PC-3 (cell line): ENCODE measurements at regions not wholly inside any gene's neighbourhood (a gene's known extent, or its start where the extent isn't known, plus 50 kb on each side); places are given as distances from the start of the nearest gene placed in this dataset.
A peak's percentile ranks its signal among the peaks of the same experiment; 100 is the strongest.

Source experiments
- ATAC-seq: fragments of 200-7000 bp; cut with Tn5 transposase; 2 replicates; pipeline ENCODE4 v1.9.1; 2020; ENCODE audit warnings: mild to moderate bottlenecking, moderate library complexity
- BruUV-seq: library from RNA; stranded (reverse); fragments of 400-500 nt; replicated peaks from 2 replicates; lab custom pipeline; 2021; lab: Mats Ljungman, UMichigan
- CTCF ChIA-PET: fragments of 300-600 bp; sonication (Branson Sonifier 250); formaldehyde crosslinking; loops from one replicate; lab custom pipeline; 2022; ENCODE audit warnings: antibody characterized with exemption; lab: Charles Lee
- POLR2A ChIA-PET: fragments of 300-600 bp; sonication (Branson Sonifier 250); formaldehyde crosslinking; loops from one replicate; lab custom pipeline; 2022; ENCODE audit warnings: antibody characterized with exemption; ENCODE audit not compliant: unreplicated experiment; lab: Charles Lee
- DNase-seq: peaks from one replicate; pipeline ENCODE4 v3.0.0-alpha.2; 2015
- H2AFZ ChIP-seq: fragments of 300-600 bp; sonication (generic); 2 replicates; pipeline ENCODE4 v1.6.0; 2016; ENCODE audit warnings: antibody characterized with exemption, low read length
- H3F3A ChIP-seq: fragments of 300-600 bp; sonication (generic); one replicate; pipeline ENCODE4 v1.6.0; 2017; ENCODE audit warnings: antibody characterized with exemption, low read length, control low read depth, mild to moderate bottlenecking; ENCODE audit not compliant: unreplicated experiment
- H3K27ac ChIP-seq: fragments of 300-600 bp; sonication (generic); 2 replicates; pipeline ENCODE4 v1.5.1; 2016; ENCODE audit warnings: mild to moderate bottlenecking, low read length
- H3K27me3 ChIP-seq: fragments of 300-600 bp; sonication (generic); 2 replicates; pipeline ENCODE4 v1.6.1; 2016; ENCODE audit warnings: low read length, mixed read lengths
- H3K36me3 ChIP-seq: fragments of 300-600 bp; sonication (generic); 2 replicates; pipeline ENCODE4 v1.6.1; 2016; ENCODE audit warnings: low read depth, mixed run types, low read length, mixed read lengths
- H3K4me1 ChIP-seq: fragments of 300-600 bp; sonication (generic); 2 replicates; pipeline ENCODE4 v1.5.1; 2016; ENCODE audit warnings: low read length; ENCODE audit not compliant: insufficient read depth
- H3K4me2 ChIP-seq: fragments of 300-600 bp; sonication (generic); 2 replicates; pipeline ENCODE4 v1.6.0; 2016; ENCODE audit warnings: low read length
- H3K4me3 ChIP-seq: fragments of 300-600 bp; sonication (generic); 2 replicates; pipeline ENCODE4 v1.5.1; 2016; ENCODE audit warnings: mild to moderate bottlenecking, low read length, mixed read lengths
- H3K79me2 ChIP-seq: fragments of 300-600 bp; sonication (generic); 2 replicates; pipeline ENCODE4 v1.6.1; 2017; ENCODE audit warnings: low read length, mixed read lengths
- H3K9ac ChIP-seq: fragments of 300-600 bp; sonication (generic); 2 replicates; pipeline ENCODE4 v1.6.0; 2016; ENCODE audit warnings: mild to moderate bottlenecking, low read length
- H3K9me2 ChIP-seq: fragments of 300-600 bp; sonication (generic); replicated peaks from 2 replicates; pipeline ENCODE4 v1.6.1; 2016; ENCODE audit warnings: mixed run types, low read length, mixed read lengths
- H3K9me3 ChIP-seq: fragments of 300-600 bp; sonication (generic); 2 replicates; pipeline ENCODE4 v1.6.1; 2016; ENCODE audit warnings: low read length, mixed read lengths
- H4K20me1 ChIP-seq: fragments of 300-600 bp; sonication (generic); 2 replicates; pipeline ENCODE4 v1.6.1; 2016; ENCODE audit warnings: low read length, mixed read lengths
- CTCF ChIP-seq: fragments of 300-600 bp; sonication (generic); conservative IDR thresholded peaks from 2 replicates; pipeline ENCODE4 v1.5.1; 2017; ENCODE audit warnings: antibody characterized with exemption, low read depth, mild to moderate bottlenecking, low read length
- EZH2 ChIP-seq: fragments of 300-600 bp; sonication (generic); IDR thresholded peaks from one replicate; pipeline ENCODE4 v1.6.1; 2017; ENCODE audit warnings: antibody characterized with exemption, mild to moderate bottlenecking, low read length; ENCODE audit not compliant: unreplicated experiment
- EZH2phosphoT487 ChIP-seq: fragments of 300-600 bp; sonication (generic); IDR thresholded peaks from 2 replicates; pipeline ENCODE4 v1.6.1; 2018; ENCODE audit warnings: mild to moderate bottlenecking, antibody characterized with exemption, low read length, borderline replicate concordance
- intact Hi-C: fragments of 100-400 bp; cut with micrococcal nuclease; formaldehyde crosslinking; loops from 2 replicates; pipeline ENCODE4 v1.9.0; 2023

- Histone ChIP-seq H3K9ac (no peak overlapping the region), H3K4me2 (peak overlapping the region; percentile 37; the same call in 1 of the 2 replicates), H3K79me2 (no peaks in the 10 kb centered on the region), H3K4me1 (peaks cover 40% of the 10 kb centered on the region), H3K27me3 (no peaks in the 10 kb centered on the region), H3K36me3 (no peaks in the 10 kb centered on the region), H3K4me3 (no peak overlapping the region), H4K20me1 (no peaks in the 10 kb centered on the region), H3K27ac (peak overlapping the region; percentile 87), H2AFZ (no peak overlapping the region), H3K9me2 (no peaks in the 10 kb centered on the region), H3F3A (no peaks in the 10 kb centered on the region), H3K9me3 (0 out of 2 replicates have a peak, but pooled peaks cover 6% of the 10 kb centered on the region)
- no peak for TF ChIP-seq EZH2phosphoT487
- TF ChIP-seq EZH2 = no peak
- no peak for TF ChIP-seq CTCF
- DNase-seq (peak; percentile 80), ATAC-seq (peak; percentile 58)
- no TSS peak for BruUV-seq
- CTCF ChIA-PET = no interaction called here
- intact Hi-C loops = loop anchor here (5.0 kb wide), 1 partner anchor 44 kb away; no protein-coding TSS in a partner anchor
- POLR2A ChIA-PET = no interaction called here
Measured at GRCh38 chr1:115168026-115168425, 78.7 kb upstream of the TSPAN2 start.

- Histone ChIP-seq H3K9me3 (0 out of 2 replicates have a peak, but pooled peaks cover 6% of the 10 kb centered on the region), H3K4me1 (peaks cover 40% of the 10 kb centered on the region), H3K79me2 (no peaks in the 10 kb centered on the region), H3K4me2 (no peak overlapping the region), H4K20me1 (no peaks in the 10 kb centered on the region), H3K27ac (no peak overlapping the region), H3K27me3 (no peaks in the 10 kb centered on the region), H2AFZ (no peak overlapping the region), H3K9ac (no peak overlapping the region), H3K9me2 (no peaks in the 10 kb centered on the region), H3K36me3 (no peaks in the 10 kb centered on the region), H3F3A (no peaks in the 10 kb centered on the region), H3K4me3 (no peak overlapping the region)
- no peak for ATAC-seq
- BruUV-seq = no TSS peak
- TF ChIP-seq CTCF (no peak), EZH2phosphoT487 (no peak), EZH2 (no peak)
- ChIA-PET POLR2A (no interaction called here), CTCF (no interaction called here)
- DNase-seq = peak; percentile 53
- intact Hi-C loops = loop anchor here (5.0 kb wide), 1 partner anchor 46 kb away; no protein-coding TSS in a partner anchor
Measured at GRCh38 chr1:115166531-115167091, 77.3 kb upstream of the TSPAN2 start.

GRCh38 chr1:115165776-115166175 lies 76.5 kb upstream of the TSPAN2 start:
- Histone ChIP-seq H3K9me2 (no peaks in the 10 kb centered on the region), H3K27ac (no peak overlapping the region), H3K4me2 (no peak overlapping the region), H3K9ac (no peak overlapping the region), H3K27me3 (no peaks in the 10 kb centered on the region), H3K4me1 (peaks cover 40% of the 10 kb centered on the region), H3K36me3 (no peaks in the 10 kb centered on the region), H3K9me3 (0 out of 2 replicates have a peak, but pooled peaks cover 6% of the 10 kb centered on the region), H3F3A (no peaks in the 10 kb centered on the region), H3K4me3 (no peak overlapping the region), H4K20me1 (no peaks in the 10 kb centered on the region), H2AFZ (no peak overlapping the region), H3K79me2 (no peaks in the 10 kb centered on the region)
- ATAC-seq (no peak), DNase-seq (no peak)
- CTCF ChIA-PET = interaction anchor here (0.6 kb wide), 1 partner anchor 261 kb away, joined by 3 read pairs; no protein-coding TSS in a partner anchor
- BruUV-seq = no TSS peak
- POLR2A ChIA-PET = no interaction called here
- intact Hi-C loops = loop anchor here (5.0 kb wide), 1 partner anchor 47 kb away; no protein-coding TSS in a partner anchor
- no peak for TF ChIP-seq EZH2
- TF ChIP-seq EZH2phosphoT487 = no peak
- TF ChIP-seq CTCF = no peak
